ENCODE measurements at regions not wholly inside any gene's neighbourhood (a gene's known extent, or its start where the extent isn't known, plus 50 kb on each side); places are given as distances from the start of the nearest gene placed in this dataset.

GRCh38 chr10:113339121-113339520 is 213.7 kb upstream of the HABP2 start:
- DNase-seq (no peak), ATAC-seq (ENCODE audit: insufficient read depth, low read depth) (no peak)
- Histone ChIP-seq H3K36me3 (ENCODE audit: insufficient read depth, low read length) (no peaks in the 10 kb centered on the region), H3K9me3 (ENCODE audit: insufficient read depth, low read length, severe bottlenecking) (no peaks in the 10 kb centered on the region), H3K79me2 (ENCODE audit: insufficient read depth, low read length) (no peaks in the 10 kb centered on the region), H2AFZ (ENCODE audit: low read depth, low read length) (no peak overlapping the region), H3K9ac (ENCODE audit: low read depth, low read length) (no peak overlapping the region), H4K20me1 (ENCODE audit: insufficient read depth, low read length) (no peaks in the 10 kb centered on the region), H3K4me1 (ENCODE audit: insufficient read depth, low read length) (no peaks in the 10 kb centered on the region), H3K4me2 (ENCODE audit: insufficient read depth, low read length) (no peak overlapping the region), H3K27me3 (ENCODE audit: insufficient read depth, low read length, poor library complexity) (peaks cover 4% of the 10 kb centered on the region), H3K27ac (ENCODE audit: low read length) (no peak overlapping the region), H3K4me3 (ENCODE audit: low read depth in 1 of 2, low read length in 2 of 2) (no peak overlapping the region)
- TF ChIP-seq EZH2 (IDR thresholded peaks at IDR 0.05; ENCODE audit: borderline replicate concordance, low read depth, low read length, severe bottlenecking) (no peak), CTCF (IDR thresholded peaks at IDR 0.05; ENCODE audit: borderline replicate concordance, extremely low read depth, low read length, poor library complexity, severe bottlenecking) (no peak)

DNA sequence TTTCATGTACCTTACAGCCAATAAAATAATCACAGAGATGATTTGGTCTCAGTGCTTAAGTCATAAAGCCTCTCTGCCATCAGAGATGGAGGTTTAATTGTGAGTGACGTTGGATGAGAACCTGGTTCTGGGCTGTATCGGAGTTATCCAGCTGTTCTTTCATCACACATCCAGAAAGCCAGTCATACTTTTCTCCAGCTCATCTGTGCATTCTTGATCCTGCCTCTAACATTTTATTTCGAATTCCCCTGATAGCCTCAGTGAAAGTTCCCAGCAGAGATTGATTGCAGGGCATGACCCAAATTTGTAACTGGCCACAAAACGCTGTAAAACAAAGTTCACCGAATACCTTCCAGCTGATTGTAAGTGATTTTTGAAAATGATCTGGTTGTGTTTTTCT is 212.6 kb upstream of the HABP2 start:
- H3K9me3 ChIP-seq (ENCODE audit: insufficient read depth, low read length, severe bottlenecking), result no peaks in the 10 kb centered on the region
- H4K20me1 ChIP-seq (ENCODE audit: insufficient read depth, low read length), result no peaks in the 10 kb centered on the region
- TF ChIP-seq CTCF (IDR thresholded peaks at IDR 0.05; ENCODE audit: borderline replicate concordance, extremely low read depth, low read length, poor library complexity, severe bottlenecking), result no peak
- H2AFZ ChIP-seq (ENCODE audit: low read depth, low read length), result no peak overlapping the region
- H3K27ac ChIP-seq (ENCODE audit: low read length), result no peak overlapping the region
- ATAC-seq (ENCODE audit: insufficient read depth, low read depth), result no peak
- no peaks in the 10 kb centered on the region for H3K79me2 ChIP-seq (ENCODE audit: insufficient read depth, low read length)
- H3K27me3 ChIP-seq (ENCODE audit: insufficient read depth, low read length, poor library complexity), result peaks cover 4% of the 10 kb centered on the region
- no peak for DNase-seq
- no peaks in the 10 kb centered on the region for H3K4me1 ChIP-seq (ENCODE audit: insufficient read depth, low read length)
- H3K36me3 ChIP-seq (ENCODE audit: insufficient read depth, low read length), result no peaks in the 10 kb centered on the region
- no peak overlapping the region for H3K9ac ChIP-seq (ENCODE audit: low read depth, low read length)
- no peak overlapping the region for H3K4me3 ChIP-seq (ENCODE audit: low read depth in 1 of 2, low read length in 2 of 2)
- no peak overlapping the region for H3K4me2 ChIP-seq (ENCODE audit: insufficient read depth, low read length)

GRCh38 chr10:113341138-113341537 is 211.7 kb upstream of the HABP2 start:
- no peak overlapping the region for H3K4me3 ChIP-seq (ENCODE audit: low read depth in 1 of 2, low read length in 2 of 2)
- no peaks in the 10 kb centered on the region for H4K20me1 ChIP-seq (ENCODE audit: insufficient read depth, low read length)
- H3K9me3 ChIP-seq (ENCODE audit: insufficient read depth, low read length, severe bottlenecking), result no peaks in the 10 kb centered on the region
- no peak for TF ChIP-seq CTCF (IDR thresholded peaks at IDR 0.05; ENCODE audit: borderline replicate concordance, extremely low read depth, low read length, poor library complexity, severe bottlenecking)
- no peak for TF ChIP-seq EZH2 (IDR thresholded peaks at IDR 0.05; ENCODE audit: borderline replicate concordance, low read depth, low read length, severe bottlenecking)
- no peak for DNase-seq
- no peak overlapping the region for H3K27ac ChIP-seq (ENCODE audit: low read length)
- peaks cover 4% of the 10 kb centered on the region for H3K27me3 ChIP-seq (ENCODE audit: insufficient read depth, low read length, poor library complexity)
- no peak overlapping the region for H2AFZ ChIP-seq (ENCODE audit: low read depth, low read length)
- H3K4me1 ChIP-seq (ENCODE audit: insufficient read depth, low read length), result no peaks in the 10 kb centered on the region
- no peaks in the 10 kb centered on the region for H3K36me3 ChIP-seq (ENCODE audit: insufficient read depth, low read length)
- no peak overlapping the region for H3K9ac ChIP-seq (ENCODE audit: low read depth, low read length)
- H3K4me2 ChIP-seq (ENCODE audit: insufficient read depth, low read length), result no peak overlapping the region
- H3K79me2 ChIP-seq (ENCODE audit: insufficient read depth, low read length), result no peaks in the 10 kb centered on the region
- no peak for ATAC-seq (ENCODE audit: insufficient read depth, low read depth)
